Stimulated activated CD8-positive, alpha-beta memory T cell treated with anti-CD3 and anti-CD28 coated beads, Interleukin-15, amount 100 ng/mL, for 48 hours (primary cell): ENCODE measurements at regions not wholly inside any gene's neighbourhood (a gene's known extent, or its start where the extent isn't known, plus 50 kb on each side); places are given as distances from the start of the nearest gene placed in this dataset.
"Not testable (repeated sequence)": the region's sequence is repeated elsewhere in the genome, so short reads cannot be mapped to it uniquely, and the experiment has no call there.

Source experiments
- DNase-seq, 2 donors: peaks; one replicate each; pipeline ENCODE4 v3.0.0-alpha.2; 2020; ENCODE audit warnings: low read depth in 2 of 2

- no peak for DNase-seq
Observed at GRCh38 chr7:66537380-66537779, 91.3 kb upstream of the KCTD7 start.

GRCh38 chr7:66537876-66538275, 90.8 kb upstream of the KCTD7 start:
- DNase-seq = no peak

GRCh38 chr7:66539264-66539623, 89.4 kb upstream of the KCTD7 start:
- no peak for DNase-seq

- DNase-seq = no peak
Observed at GRCh38 chr7:66539902-66540375, 88.7 kb upstream of the KCTD7 start.

- DNase-seq = no peak
Observed at GRCh38 chr7:66542049-66542448, 86.6 kb upstream of the KCTD7 start.

GRCh38 chr7:66542528-66543269, 86.0 kb upstream of the KCTD7 start:
- DNase-seq = no peak

GRCh38 chr7:66549466-66549865, 79.2 kb upstream of the KCTD7 start:
- no peak for DNase-seq

GRCh38 chr7:66553001-66553400, 75.7 kb upstream of the KCTD7 start:
- no peak for DNase-seq

- not testable (repeated sequence) for DNase-seq
Observed at GRCh38 chr7:66553675-66554074, 75.0 kb upstream of the KCTD7 start.

- not testable (repeated sequence) for DNase-seq
Observed at GRCh38 chr7:66554291-66554690, 74.4 kb upstream of the KCTD7 start.

GRCh38 chr7:66554842-66555430, 73.7 kb upstream of the KCTD7 start:
- DNase-seq = not testable (repeated sequence)

- DNase-seq = no peak
Observed at GRCh38 chr7:66556177-66556548, 72.5 kb upstream of the KCTD7 start.

- no peak for DNase-seq
Observed at GRCh38 chr7:66556549-66557213, 72.0 kb upstream of the KCTD7 start.

- peak; percentile 39 to 44 for DNase-seq
Observed at GRCh38 chr7:66557214-66558200, 71.2 kb upstream of the KCTD7 start.

- DNase-seq = no peak
Observed at GRCh38 chr7:66558201-66558641, 70.5 kb upstream of the KCTD7 start.

GRCh38 chr7:66558660-66559465, 69.8 kb upstream of the KCTD7 start:
- DNase-seq = no peak

- DNase-seq = no peak
Observed at GRCh38 chr7:66564045-66564444, 64.6 kb upstream of the KCTD7 start.

- not testable (repeated sequence) for DNase-seq
Observed at GRCh38 chr7:66570179-66570578, 58.5 kb upstream of the KCTD7 start.

- DNase-seq = no peak
Observed at GRCh38 chr7:66571568-66571967, 57.1 kb upstream of the KCTD7 start.

- DNase-seq = not testable (repeated sequence)
Observed at GRCh38 chr7:66573782-66574495, 54.7 kb upstream of the KCTD7 start.
